Cardiac fibroblast (primary cell): ENCODE measurements at regions not wholly inside any gene's neighbourhood (a gene's known extent, or its start where the extent isn't known, plus 50 kb on each side); places are given as distances from the start of the nearest gene placed in this dataset.
"Not testable (repeated sequence)": the region's sequence is repeated elsewhere in the genome, so short reads cannot be mapped to it uniquely, and the experiment has no call there.

Experiments used
- DNase-seq, 2 donors: peaks; one replicate each; pipeline versions ENCODE4 v3.0.0 to v3.0.0-alpha.2; 2010; ENCODE audit warnings: low read depth in 2 of 2
- H3K4me3 ChIP-seq, 2 donors: replicated peaks in 1 of 2; 1 replicate in 1 of 2; 2 replicates in 1 of 2; pipeline ENCODE4 v1.5.1; 2011; ENCODE audit warnings: low read depth in 2 of 2, low read length in 2 of 2, mild to moderate bottlenecking in 2 of 2, moderate library complexity in 1 of 2
- CTCF ChIP-seq: IDR thresholded peaks from one replicate; pipeline ENCODE4 v1.5.1; 2011; ENCODE audit warnings: low read depth, mild to moderate bottlenecking, low read length, inconsistent platforms

- no peak for TF ChIP-seq CTCF
- H3K4me3 ChIP-seq = no peak overlapping the region
- no peak for DNase-seq
Measured at GRCh38 chr3:82392203-82392775, 630.8 kb upstream of the GBE1 start.

- TF ChIP-seq CTCF = no peak
- H3K4me3 ChIP-seq = no peak overlapping the region
- no peak for DNase-seq
Measured at GRCh38 chr3:82390868-82391267, 629.4 kb upstream of the GBE1 start.

- TF ChIP-seq CTCF = no peak
- no peak for DNase-seq
- H3K4me3 ChIP-seq = no peak overlapping the region
Measured at GRCh38 chr3:82386647-82387046, 625.2 kb upstream of the GBE1 start.

GRCh38 chr3:82384181-82384580, 622.7 kb upstream of the GBE1 start:
- H3K4me3 ChIP-seq = no peak overlapping the region
- DNase-seq = no peak
- no peak for TF ChIP-seq CTCF

GRCh38 chr3:82382831-82383230, 621.4 kb upstream of the GBE1 start:
- no peak overlapping the region for H3K4me3 ChIP-seq
- TF ChIP-seq CTCF = no peak
- DNase-seq = no peak

- TF ChIP-seq CTCF = no peak
- DNase-seq = no peak
- H3K4me3 ChIP-seq = no peak overlapping the region
Measured at GRCh38 chr3:82378392-82378791, 616.9 kb upstream of the GBE1 start.

GRCh38 chr3:82376883-82377282, 615.4 kb upstream of the GBE1 start:
- no peak for TF ChIP-seq CTCF
- H3K4me3 ChIP-seq = no peak overlapping the region
- peak in 1 of 2 donors; percentile 6 for DNase-seq

GRCh38 chr3:82373833-82374232, 612.4 kb upstream of the GBE1 start:
- H3K4me3 ChIP-seq, DNase-seq: not testable (repeated sequence)
